SKM-1 treated with dmso at 0.1 percent for 144 hours (cell line): ENCODE measurements at regions not wholly inside any gene's neighbourhood (a gene's known extent, or its start where the extent isn't known, plus 50 kb on each side); places are given as distances from the start of the nearest gene placed in this dataset.
"Not testable (repeated sequence)": the region's sequence is repeated elsewhere in the genome, so short reads cannot be mapped to it uniquely, and the experiment has no call there.

ENCODE experiments used
- DNase-seq: peaks from one replicate; lab custom pipeline; 2025; ENCODE audit not compliant: unreplicated experiment; lab: John Stamatoyannopoulos, UW

- DNase-seq = no peak
Observed at GRCh38 chr12:60441577-60441976, 845.7 kb downstream of the SLC16A7 start.

GRCh38 chr12:60451457-60451856 lies 855.6 kb downstream of the SLC16A7 start:
- DNase-seq = no peak

DNA sequence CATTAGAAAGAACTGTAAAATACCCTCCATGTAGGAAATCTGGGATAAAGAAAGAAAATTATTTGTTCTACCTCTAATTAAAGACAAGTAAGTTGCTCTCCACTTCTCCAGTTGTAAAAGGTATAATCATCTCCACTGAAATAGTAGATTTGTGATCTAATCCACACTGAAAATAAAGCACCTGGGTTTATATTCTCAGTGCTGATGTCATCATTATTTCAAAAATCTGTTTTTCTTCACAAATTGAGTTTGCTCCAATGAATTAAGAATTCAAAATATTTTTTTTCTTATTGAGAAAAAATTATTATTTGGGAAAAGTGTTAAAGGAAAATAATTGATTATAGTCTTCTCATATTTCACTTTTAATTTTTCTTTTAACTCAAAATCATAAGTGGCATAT lies 869.2 kb downstream of the SLC16A7 start:
- DNase-seq = no peak

GRCh38 chr12:60468546-60468945 lies 872.7 kb downstream of the SLC16A7 start:
- no peak for DNase-seq

DNA sequence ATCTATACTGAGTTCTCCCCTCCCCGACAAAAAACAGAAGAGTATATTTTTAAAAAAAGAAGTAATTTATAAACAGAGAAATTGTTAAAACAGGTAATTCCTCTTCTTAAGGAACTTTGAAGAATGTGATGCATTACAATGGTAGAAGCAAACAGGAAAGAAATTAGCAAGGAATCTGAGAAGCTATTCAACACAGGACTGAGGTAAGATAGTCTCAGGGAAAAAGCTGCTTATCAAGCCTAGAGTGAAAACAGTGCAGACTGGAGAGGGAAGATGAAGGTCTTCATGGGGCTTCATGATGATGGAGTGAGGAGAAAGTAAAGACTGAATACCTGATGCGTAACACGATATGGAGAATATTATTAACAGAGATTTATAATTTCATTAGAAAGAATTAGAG lies 880.0 kb downstream of the SLC16A7 start:
- no peak for DNase-seq

GRCh38 chr12:60487284-60487683 lies 891.5 kb downstream of the SLC16A7 start:
- DNase-seq = no peak

DNA sequence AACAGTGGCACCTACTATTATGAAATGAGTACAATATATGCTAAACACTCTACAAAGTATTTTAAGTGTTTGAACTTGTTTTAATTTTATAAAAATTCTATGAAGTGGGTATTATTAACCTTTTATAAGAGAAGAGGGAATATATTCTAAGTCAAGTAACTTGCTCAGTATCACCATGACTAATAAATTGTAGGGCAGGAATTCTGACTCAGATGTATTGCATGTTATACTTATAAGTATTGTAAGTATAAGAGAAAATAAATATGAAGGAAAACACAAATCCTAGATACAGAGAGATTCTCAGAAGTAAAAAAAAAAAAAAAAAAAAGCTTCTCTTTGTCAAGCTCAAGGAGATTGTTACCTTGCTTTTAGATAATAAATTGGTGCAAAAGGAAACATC lies 893.2 kb downstream of the SLC16A7 start:
- DNase-seq = no peak

GRCh38 chr12:60494244-60494643 lies 898.4 kb downstream of the SLC16A7 start:
- DNase-seq = peak; percentile 2

- DNase-seq = no peak
Observed at GRCh38 chr12:60498656-60499055, 902.8 kb downstream of the SLC16A7 start.

DNA sequence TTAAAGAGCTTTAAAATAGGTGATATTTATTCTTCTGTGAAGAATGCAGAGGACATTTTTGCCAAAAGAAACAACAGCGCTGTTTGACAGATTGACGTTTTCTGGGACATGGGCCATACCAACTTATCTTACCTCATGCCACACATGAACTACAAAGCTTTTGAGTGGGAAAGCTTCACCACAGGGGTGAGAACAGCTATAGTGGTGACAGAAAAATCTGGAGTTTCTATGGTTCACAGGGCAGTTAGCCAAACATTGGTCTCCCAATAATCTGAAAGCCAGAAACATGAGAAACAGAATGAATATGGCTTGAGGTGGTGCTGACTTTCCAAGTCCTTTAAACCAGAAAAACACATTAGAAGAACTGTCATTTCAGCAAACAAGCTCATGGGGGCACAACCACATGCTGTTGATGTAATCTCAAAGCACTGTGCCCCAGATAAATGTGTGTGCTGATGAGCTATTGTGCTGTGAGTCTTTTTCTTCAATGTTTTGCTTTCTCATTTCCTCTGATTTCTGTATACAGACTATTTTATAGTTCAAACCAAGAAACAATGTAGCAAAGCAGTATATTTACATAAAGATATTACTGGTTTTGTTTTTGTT lies 905.4 kb downstream of the SLC16A7 start:
- no peak for DNase-seq

- DNase-seq = no peak
Observed at GRCh38 chr12:60522684-60523400, 927.0 kb downstream of the SLC16A7 start.

DNA sequence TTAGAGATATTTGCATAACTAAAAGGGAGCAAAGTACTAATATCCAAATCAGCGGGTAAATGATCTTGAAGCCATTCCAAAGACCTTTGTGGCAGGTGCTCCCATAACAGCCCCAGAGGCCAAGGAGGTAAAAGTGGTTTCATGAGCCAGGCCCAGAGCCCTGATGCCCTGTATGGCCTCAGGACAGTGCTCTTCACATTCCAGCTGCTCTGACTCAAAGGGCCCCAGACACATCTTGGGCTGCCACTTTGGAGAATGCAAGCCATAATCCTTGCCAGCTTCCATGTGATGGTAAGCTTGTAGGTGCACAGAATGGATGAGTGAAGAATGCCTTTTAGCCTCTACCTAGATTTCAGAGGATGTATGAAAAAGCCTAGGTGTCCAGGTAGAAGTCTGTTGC lies 933.4 kb downstream of the SLC16A7 start:
- no peak for DNase-seq

GRCh38 chr12:60529723-60530122 lies 933.9 kb downstream of the SLC16A7 start:
- DNase-seq = no peak

DNA sequence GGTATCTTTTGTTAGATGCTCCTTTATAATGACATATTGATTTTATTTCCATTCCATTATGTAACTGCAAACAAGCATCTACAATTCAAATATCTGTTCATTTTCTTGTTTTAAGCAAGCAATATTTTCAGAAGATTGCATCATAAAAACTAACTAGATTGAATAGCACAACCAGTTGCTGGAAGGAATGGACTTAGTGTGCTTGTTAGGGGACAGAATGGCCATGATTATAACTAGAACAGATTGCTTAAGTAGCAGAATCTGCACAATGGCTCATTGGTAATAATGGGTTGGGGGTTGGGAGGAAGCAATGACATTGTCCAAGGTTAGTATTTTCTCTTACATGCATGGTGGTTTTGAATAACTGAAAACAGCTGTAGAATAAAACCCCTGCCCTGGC lies 939.5 kb downstream of the SLC16A7 start:
- no peak for DNase-seq

DNA sequence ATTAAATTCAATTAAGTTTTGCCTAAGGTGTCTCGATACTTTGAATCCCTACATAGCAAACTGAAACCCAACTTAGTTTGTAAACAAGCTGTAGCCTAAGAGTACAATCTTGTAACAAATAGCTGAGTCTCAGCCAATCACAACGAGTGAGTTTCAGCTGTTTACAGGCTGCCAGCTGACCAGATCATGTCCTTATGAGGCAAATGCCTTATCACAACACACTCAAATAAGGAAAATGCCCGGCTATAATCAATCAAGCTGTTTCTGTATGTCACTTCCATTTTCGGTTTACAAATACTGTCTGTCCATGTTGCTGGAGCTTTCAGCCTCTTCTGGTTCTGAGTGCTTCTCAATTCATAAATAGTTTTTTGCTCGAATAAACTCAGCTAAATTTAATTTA lies 943.8 kb downstream of the SLC16A7 start:
- DNase-seq = no peak

DNA sequence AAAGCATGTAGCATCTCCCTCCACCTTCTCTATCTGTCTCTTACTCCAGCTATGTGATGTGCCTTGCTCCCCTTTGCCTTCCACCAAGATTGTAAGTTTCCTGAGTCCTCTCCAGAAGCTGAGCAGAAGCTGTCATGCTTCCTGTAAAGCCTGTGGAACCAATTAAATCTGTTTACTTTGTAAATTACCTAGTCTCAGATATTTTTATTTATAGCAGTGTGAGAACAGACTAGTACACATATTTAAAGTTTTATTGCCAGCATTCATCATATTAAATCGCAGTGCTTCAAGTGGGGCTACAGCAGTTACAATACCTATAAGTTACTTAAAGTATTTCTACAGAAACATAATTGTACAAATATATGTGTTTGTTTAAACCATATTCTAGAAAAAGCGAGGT lies 973.1 kb downstream of the SLC16A7 start:
- DNase-seq = no peak

DNA sequence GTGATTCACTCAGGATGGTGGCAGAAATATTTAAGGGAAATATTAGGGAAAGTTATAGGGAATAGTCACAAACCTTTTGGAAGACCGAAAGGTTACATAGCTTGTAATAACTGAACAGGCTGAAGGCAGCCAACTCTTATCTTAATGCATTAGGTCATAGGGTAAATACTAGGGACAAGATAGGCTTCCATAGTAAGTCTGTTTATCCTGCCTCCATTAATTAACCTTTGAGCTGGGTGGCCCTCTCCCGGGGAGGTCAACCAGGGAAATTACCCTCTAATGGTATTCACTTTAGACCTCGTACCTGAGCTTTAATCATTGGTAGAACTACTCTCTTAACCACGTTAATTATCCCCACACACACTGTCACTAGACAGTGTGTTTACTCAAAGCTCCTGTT lies 981.8 kb downstream of the SLC16A7 start:
- no peak for DNase-seq

DNA sequence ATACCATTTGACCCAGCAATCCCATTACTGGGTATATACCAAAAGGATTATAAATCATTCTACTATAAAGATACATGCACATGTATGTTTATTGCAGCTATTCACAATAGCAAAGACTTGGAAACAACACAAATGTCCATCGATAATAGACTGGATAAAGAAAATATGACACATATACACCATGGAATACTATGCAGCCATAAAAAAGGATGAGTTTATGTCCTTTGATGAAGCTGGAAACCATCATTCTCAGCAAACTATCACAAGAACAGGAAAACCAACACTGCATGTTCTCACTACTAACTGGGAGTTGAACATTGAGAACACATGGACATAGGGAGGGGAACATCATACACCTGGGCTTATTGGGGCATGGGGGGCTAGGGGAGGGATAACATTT lies 991.8 kb downstream of the SLC16A7 start:
- not testable (repeated sequence) for DNase-seq

GRCh38 chr12:60594035-60594711 lies 998.3 kb downstream of the SLC16A7 start:
- no peak for DNase-seq

- no peak for DNase-seq
Observed at GRCh38 chr12:60602601-60603000, 1006.8 kb downstream of the SLC16A7 start.

DNA sequence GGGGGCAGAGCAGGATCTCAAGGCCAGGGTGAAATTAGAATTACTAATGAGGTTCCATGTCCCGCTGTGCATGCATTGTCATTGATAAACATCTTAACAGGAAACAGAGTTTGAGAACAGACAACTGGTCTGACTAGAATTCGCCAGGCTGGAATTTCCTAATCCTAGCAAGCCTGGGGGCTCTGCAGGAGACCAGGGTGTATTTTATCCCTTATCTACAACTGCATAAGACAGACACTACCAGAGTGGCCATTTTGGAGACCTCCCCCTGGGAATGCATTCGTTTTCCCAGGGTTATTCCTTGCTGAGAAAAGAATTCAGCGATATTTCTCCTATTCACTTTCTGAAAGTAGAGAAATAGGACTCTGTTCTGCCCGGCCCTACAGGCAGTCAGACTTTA lies 1007.6 kb downstream of the SLC16A7 start:
- DNase-seq = not testable (repeated sequence)

DNA sequence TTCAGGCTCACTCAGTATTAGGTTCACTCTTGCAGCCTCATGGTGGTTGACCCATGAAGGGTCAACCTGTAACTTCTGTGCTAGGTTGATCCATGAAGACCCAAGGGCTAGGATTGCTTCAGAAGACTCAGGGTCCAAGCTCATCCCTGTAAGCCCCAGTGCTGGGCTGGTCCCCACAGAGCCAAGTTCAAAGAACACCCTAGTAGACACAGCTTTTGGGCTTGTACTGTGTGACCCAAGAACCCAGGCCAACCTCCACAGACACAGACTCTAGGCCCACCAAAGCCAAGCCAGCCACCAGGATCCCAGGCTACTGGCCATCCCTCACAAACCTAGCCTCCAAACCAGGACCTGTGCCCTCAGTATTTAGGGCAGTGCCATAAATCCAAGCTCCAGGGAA lies 1020.6 kb downstream of the SLC16A7 start:
- DNase-seq = no peak
